ENCODE measurements at regions not wholly inside any gene's neighbourhood (a gene's known extent, or its start where the extent isn't known, plus 50 kb on each side); places are given as distances from the start of the nearest gene placed in this dataset.

DNA sequence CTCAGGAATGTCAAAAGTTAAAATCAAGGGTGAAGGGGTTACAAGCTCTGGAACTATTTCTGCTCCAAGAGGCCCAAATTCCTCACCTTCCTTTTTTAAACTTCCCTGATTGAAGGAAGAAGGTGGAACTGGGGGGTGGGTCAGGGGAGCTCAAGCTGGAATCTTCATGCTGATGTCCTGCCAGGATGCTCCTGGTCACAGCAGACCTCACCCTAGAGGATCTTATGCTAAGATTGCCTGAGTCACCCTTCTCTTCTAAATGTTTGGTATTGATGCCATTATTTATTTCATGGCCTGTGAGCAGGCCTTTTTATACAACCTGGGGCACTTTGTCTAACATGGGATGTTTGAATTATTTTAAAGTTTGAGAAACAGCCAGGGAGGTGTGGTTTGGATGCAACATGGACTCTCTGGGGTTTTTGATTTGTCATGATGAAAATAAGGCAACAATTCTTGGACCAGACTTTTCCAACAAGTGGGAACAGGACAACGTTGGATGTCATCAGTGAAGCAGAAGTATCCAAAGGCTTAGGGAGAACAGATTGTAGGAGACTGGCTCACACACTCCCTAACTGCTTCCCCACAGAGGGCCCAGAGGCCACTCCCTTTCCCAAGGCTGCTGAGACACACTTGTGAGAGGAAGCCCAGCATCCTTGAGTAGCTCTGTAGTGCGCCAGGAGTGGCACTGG lies 420.2 kb upstream of the MEX3C start:
- H2AFZ ChIP-seq (ENCODE audit: low read length), result no peak overlapping the region
- no peaks in the 10 kb centered on the region for H3K27me3 ChIP-seq (replicated peaks; ENCODE audit: insufficient read depth, low read length)
- H3K79me2 ChIP-seq (ENCODE audit: low read length), result no peaks in the 10 kb centered on the region
- no peaks in the 10 kb centered on the region for H3F3A ChIP-seq (ENCODE audit: insufficient read depth, low read length)
- no peaks in the 10 kb centered on the region for H4K20me1 ChIP-seq (ENCODE audit: insufficient read depth, low read length)
- no peak overlapping the region for H3K27ac ChIP-seq (ENCODE audit: low read length)
- H3K9me2 ChIP-seq (replicated peaks; ENCODE audit: insufficient read depth, low read length), result no peaks in the 10 kb centered on the region
- no peak overlapping the region for H3K9ac ChIP-seq (ENCODE audit: low read length)
- H3K9me3 ChIP-seq (replicated peaks; ENCODE audit: insufficient read depth, low read length), result no peaks in the 10 kb centered on the region
- H3K36me3 ChIP-seq (replicated peaks; ENCODE audit: insufficient read depth, low read length), result no peaks in the 10 kb centered on the region
- no peak overlapping the region for H3K4me2 ChIP-seq (ENCODE audit: low read depth, low read length)
- TF ChIP-seq, protein P1, sequence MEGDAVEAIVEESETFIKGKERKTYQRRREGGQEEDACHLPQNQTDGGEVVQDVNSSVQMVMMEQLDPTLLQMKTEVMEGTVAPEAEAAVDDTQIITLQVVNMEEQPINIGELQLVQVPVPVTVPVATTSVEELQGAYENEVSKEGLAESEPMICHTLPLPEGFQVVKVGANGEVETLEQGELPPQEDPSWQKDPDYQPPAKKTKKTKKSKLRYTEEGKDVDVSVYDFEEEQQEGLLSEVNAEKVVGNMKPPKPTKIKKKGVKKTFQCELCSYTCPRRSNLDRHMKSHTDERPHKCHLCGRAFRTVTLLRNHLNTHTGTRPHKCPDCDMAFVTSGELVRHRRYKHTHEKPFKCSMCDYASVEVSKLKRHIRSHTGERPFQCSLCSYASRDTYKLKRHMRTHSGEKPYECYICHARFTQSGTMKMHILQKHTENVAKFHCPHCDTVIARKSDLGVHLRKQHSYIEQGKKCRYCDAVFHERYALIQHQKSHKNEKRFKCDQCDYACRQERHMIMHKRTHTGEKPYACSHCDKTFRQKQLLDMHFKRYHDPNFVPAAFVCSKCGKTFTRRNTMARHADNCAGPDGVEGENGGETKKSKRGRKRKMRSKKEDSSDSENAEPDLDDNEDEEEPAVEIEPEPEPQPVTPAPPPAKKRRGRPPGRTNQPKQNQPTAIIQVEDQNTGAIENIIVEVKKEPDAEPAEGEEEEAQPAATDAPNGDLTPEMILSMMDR (IDR thresholded peaks at IDR 0.05; ENCODE audit: low read length), result no peak
- TF ChIP-seq EZH2phosphoT487 (IDR thresholded peaks at IDR 0.05; ENCODE audit: low read length), result no peak
- TF ChIP-seq EZH2 (optimal IDR thresholded peaks at IDR 0.05; ENCODE audit: low read depth, low read length), result no peak
- no peak overlapping the region for H3K4me3 ChIP-seq (ENCODE audit: low read length)
- H3K4me1 ChIP-seq (ENCODE audit: low read length), result no peaks in the 10 kb centered on the region
- no peak for DNase-seq

DNA sequence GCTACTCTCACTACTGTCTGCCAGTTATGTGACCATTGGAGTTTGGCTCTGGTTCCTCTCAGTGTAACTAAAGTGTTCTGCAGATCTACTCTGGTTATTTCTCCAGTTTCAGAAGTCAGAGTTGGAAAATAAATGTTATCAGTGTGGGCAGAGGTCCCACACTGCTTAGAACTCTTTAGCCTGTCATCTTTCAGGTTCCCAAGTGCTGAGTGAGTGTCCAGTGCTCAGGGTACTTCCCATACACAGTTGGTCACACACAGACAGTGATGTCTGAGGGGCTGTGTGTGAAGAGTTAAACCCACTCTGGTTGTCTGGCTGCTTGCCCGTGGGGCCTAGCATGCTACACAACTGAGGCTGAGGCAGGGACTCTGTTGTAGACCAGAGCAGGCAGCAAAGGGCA lies 421.8 kb upstream of the MEX3C start:
- TF ChIP-seq, protein P1 (IDR thresholded peaks at IDR 0.05; ENCODE audit: low read length), result no peak
- TF ChIP-seq EZH2phosphoT487 (IDR thresholded peaks at IDR 0.05; ENCODE audit: low read length), result no peak
- no peak for TF ChIP-seq EZH2 (optimal IDR thresholded peaks at IDR 0.05; ENCODE audit: low read depth, low read length)
- H4K20me1 ChIP-seq (ENCODE audit: insufficient read depth, low read length), result no peaks in the 10 kb centered on the region
- no peaks in the 10 kb centered on the region for H3K9me2 ChIP-seq (replicated peaks; ENCODE audit: insufficient read depth, low read length)
- H3K27me3 ChIP-seq (replicated peaks; ENCODE audit: insufficient read depth, low read length), result no peaks in the 10 kb centered on the region
- H3K9me3 ChIP-seq (replicated peaks; ENCODE audit: insufficient read depth, low read length), result no peaks in the 10 kb centered on the region
- peaks cover 11% of the 10 kb centered on the region for H3K4me1 ChIP-seq (ENCODE audit: low read length)
- no peaks in the 10 kb centered on the region for H3K79me2 ChIP-seq (ENCODE audit: low read length)
- H3K9ac ChIP-seq (ENCODE audit: low read length), result no peak overlapping the region
- H3K36me3 ChIP-seq (replicated peaks; ENCODE audit: insufficient read depth, low read length), result no peaks in the 10 kb centered on the region
- H3K4me2 ChIP-seq (ENCODE audit: low read depth, low read length), result no peak overlapping the region
- peak overlapping the region; percentile 21; the same call in 1 of the 2 replicates for H2AFZ ChIP-seq (ENCODE audit: low read length)
- H3F3A ChIP-seq (ENCODE audit: insufficient read depth, low read length), result no peaks in the 10 kb centered on the region
- no peak for DNase-seq
- H3K27ac ChIP-seq (ENCODE audit: low read length), result no peak overlapping the region
- H3K4me3 ChIP-seq (ENCODE audit: low read length), result no peak overlapping the region

DNA sequence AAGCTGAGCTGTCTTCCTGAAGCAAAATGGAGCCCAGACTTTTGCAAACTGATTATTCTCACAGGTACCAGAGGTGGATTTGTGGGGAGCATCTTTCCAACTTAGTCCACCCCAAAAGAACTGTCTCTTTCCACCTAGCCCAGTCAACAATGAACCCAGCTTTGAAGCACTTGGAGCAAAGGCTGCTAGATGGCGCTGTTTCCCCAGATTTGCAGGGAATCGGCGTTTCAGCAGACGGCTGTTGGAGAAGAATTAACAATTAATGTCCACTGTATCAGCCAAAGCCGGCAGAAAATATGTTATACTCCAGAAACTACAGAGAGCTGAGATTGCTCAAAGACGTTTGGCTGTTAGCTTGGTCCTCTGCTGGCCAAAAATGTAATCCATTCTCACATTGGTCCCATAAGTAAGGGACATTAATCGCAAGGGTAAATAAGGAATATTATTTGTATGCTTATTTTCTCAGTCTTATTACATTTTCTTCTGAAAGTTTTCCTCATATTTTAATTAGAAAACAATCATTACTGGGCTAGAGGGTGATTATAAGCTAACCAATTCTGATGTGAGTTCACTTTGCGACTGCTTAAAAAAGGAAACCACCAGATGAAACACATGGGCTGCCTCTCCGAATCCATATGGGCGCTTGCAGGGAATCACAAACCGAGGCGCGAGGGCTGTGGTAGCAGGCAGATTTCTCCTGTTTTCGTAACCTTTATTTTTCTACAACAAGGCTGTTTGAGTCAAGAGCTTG lies 423.8 kb upstream of the MEX3C start:
- Histone ChIP-seq H3K4me2 (ENCODE audit: low read depth, low read length) (peak overlapping the region; percentile 40; the same call in 1 of the 2 replicates), H3K79me2 (ENCODE audit: low read length) (no peaks in the 10 kb centered on the region), H3K9ac (ENCODE audit: low read length) (peak overlapping the region; percentile 20; the same call in 1 of the 2 replicates), H3K36me3 (replicated peaks; ENCODE audit: insufficient read depth, low read length) (no peaks in the 10 kb centered on the region), H2AFZ (ENCODE audit: low read length) (peak overlapping the region; percentile 11; the same call in 1 of the 2 replicates), H3K9me3 (replicated peaks; ENCODE audit: insufficient read depth, low read length) (no peaks in the 10 kb centered on the region), H3K9me2 (replicated peaks; ENCODE audit: insufficient read depth, low read length) (no peaks in the 10 kb centered on the region), H4K20me1 (ENCODE audit: insufficient read depth, low read length) (no peaks in the 10 kb centered on the region), H3K4me3 (ENCODE audit: low read length) (0 out of 2 replicates have a peak overlapping the region, but pooled peaks have one; percentile 5), H3F3A (ENCODE audit: insufficient read depth, low read length) (no peaks in the 10 kb centered on the region), H3K27ac (ENCODE audit: low read length) (no peak overlapping the region), H3K4me1 (ENCODE audit: low read length) (peaks cover 21% of the 10 kb centered on the region), H3K27me3 (replicated peaks; ENCODE audit: insufficient read depth, low read length) (no peaks in the 10 kb centered on the region)
- TF ChIP-seq EZH2phosphoT487 (IDR thresholded peaks at IDR 0.05; ENCODE audit: low read length), result no peak
- TF ChIP-seq, protein P1 (IDR thresholded peaks at IDR 0.05; ENCODE audit: low read length), result peak; percentile 96
- DNase-seq, result peak; percentile 73
